ENCODE measurements at regions not wholly inside any gene's neighbourhood (a gene's known extent, or its start where the extent isn't known, plus 50 kb on each side); places are given as distances from the start of the nearest gene placed in this dataset.

DNA sequence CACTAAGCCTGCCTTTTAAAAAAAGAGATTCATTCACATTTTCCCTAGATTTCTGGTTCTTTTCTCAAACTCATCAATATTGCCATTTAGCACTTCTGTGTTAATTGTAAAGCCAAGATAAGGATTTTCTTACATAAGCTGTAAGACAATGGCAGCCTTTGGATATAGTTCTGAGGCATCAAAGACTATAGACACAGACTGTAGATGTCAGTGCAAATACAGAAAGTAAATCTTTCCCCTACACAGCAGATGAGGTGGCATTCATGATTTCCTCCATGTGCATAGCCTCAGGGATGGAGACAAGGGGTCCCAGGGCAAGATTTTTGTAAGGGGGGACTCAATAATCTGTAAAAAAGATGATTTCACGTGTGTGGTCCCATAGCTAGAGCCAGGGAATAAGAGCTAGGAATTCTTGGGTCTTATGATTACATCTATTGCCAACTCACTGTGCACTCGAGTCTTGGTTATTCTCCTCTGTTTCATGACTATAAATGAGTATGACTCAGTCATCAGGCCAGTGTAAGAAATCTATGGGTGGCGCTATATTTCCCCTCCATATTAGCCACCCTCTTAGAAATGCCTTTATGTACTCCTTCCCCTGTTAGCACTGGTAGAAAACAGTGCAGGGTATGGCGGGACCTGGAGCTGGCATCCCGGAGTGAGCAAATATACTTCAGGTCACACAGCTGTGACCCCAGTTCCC is 207.5 kb downstream of the EXOC5 start:
- in situ Hi-C loops (cut with MboI): loop anchor here (25.0 kb wide), 2 partner anchors 251 to 499 kb away; no protein-coding TSS in a partner anchor
- intact Hi-C loops (cut with micrococcal nuclease): loop anchor here (10.0 kb wide), 2 partner anchors 136 to 176 kb away; no protein-coding TSS in a partner anchor
- no peak for DNase-seq (ENCODE audit: extremely low read depth in 1 of 4, low spot score in 3 of 4)
- H3K4me1 ChIP-seq (replicated peaks in 1 of 2; ENCODE audit: control insufficient read depth in 2 of 2, insufficient read depth in 2 of 2, low read length in 2 of 2): peaks cover 0 to 8% of the 10 kb centered on the region in 2 experiments; a peak in 2 of 5 replicates
- H4K20me1 ChIP-seq (replicated peaks; ENCODE audit: control insufficient read depth, insufficient read depth, low read length): no peaks in the 10 kb centered on the region
- no peaks in the 10 kb centered on the region for H3K9me1 ChIP-seq (ENCODE audit: control insufficient read depth, insufficient read depth, low read length)
- ATAC-seq: no peak
- H3K27me3 ChIP-seq (ENCODE audit: control insufficient read depth in 2 of 2, insufficient read depth in 2 of 2, low read length in 2 of 2): peaks cover 0 to 2% of the 10 kb centered on the region in 2 experiments; a peak in 1 of 5 replicates
- H2AFZ ChIP-seq (ENCODE audit: low read depth, low read length): no peak overlapping the region
- no peak overlapping the region for H3K27ac ChIP-seq (ENCODE audit: extremely low read depth, low read depth, low read length)
- WGBS (ENCODE audit: insufficient coverage, low coverage, missing lambda C conversion rate): 8% methylated on average over 5 of the region's 5 CpGs
- FAIRE-seq: no peak
- BruUV-seq (replicated peaks): no TSS peak
- no peak overlapping the region for H3K4me2 ChIP-seq (ENCODE audit: insufficient read depth, low read length)
- TF ChIP-seq FOXJ3 (CRISPR knock-in tag; IDR thresholded peaks at IDR 0.05): no peak
- no peak for TF ChIP-seq ZFP36 (IDR thresholded peaks at IDR 0.05; ENCODE audit: low read depth, low read length, partially characterized antibody)
- no peak for TF ChIP-seq ILF3 (IDR thresholded peaks at IDR 0.05; ENCODE audit: borderline replicate concordance)
- no peak for TF ChIP-seq PHB2 (IDR thresholded peaks at IDR 0.05; ENCODE audit: low read depth)
- TF ChIP-seq NRF1 (conservative IDR thresholded peaks at IDR 0.05 in 1 of 2, IDR thresholded peaks at IDR 0.05 in 1 of 2): no peak
- no peak for TF ChIP-seq ZBTB8A (IDR thresholded peaks at IDR 0.05; ENCODE audit: partially characterized antibody)
- no peak for TF ChIP-seq KLF1 (tag; IDR thresholded peaks at IDR 0.05)
- TF ChIP-seq ETS2 (tag; IDR thresholded peaks at IDR 0.05; ENCODE audit: borderline replicate concordance, poor library complexity, severe bottlenecking): no peak
- TF ChIP-seq, protein P1, sequence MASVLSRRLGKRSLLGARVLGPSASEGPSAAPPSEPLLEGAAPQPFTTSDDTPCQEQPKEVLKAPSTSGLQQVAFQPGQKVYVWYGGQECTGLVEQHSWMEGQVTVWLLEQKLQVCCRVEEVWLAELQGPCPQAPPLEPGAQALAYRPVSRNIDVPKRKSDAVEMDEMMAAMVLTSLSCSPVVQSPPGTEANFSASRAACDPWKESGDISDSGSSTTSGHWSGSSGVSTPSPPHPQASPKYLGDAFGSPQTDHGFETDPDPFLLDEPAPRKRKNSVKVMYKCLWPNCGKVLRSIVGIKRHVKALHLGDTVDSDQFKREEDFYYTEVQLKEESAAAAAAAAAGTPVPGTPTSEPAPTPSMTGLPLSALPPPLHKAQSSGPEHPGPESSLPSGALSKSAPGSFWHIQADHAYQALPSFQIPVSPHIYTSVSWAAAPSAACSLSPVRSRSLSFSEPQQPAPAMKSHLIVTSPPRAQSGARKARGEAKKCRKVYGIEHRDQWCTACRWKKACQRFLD (CRISPR knock-in tag; IDR thresholded peaks at IDR 0.05): no peak
- TF ChIP-seq ZNF354B (CRISPR knock-in tag; IDR thresholded peaks at IDR 0.05): no peak
- TF ChIP-seq RAD51 (IDR thresholded peaks at IDR 0.05; ENCODE audit: borderline replicate concordance, low read depth): no peak
- TF ChIP-seq MBD2 (IDR thresholded peaks at IDR 0.05; ENCODE audit: borderline replicate concordance, low read depth): no peak
- TF ChIP-seq IFI16 (CRISPR knock-in tag; IDR thresholded peaks at IDR 0.05): no peak
- TF ChIP-seq PTTG1 (tag; IDR thresholded peaks at IDR 0.05; ENCODE audit: low read depth): no peak
- TF ChIP-seq ARID2 (IDR thresholded peaks at IDR 0.05): no peak
- no peak for TF ChIP-seq TCFL5 (CRISPR knock-in tag; conservative IDR thresholded peaks at IDR 0.05)
- TF ChIP-seq ETV6 (IDR thresholded peaks at IDR 0.05; ENCODE audit: borderline replicate concordance in 1 of 2, low read depth in 2 of 2, low read length in 1 of 2): no peak
- no peak for TF ChIP-seq ETV6 (CRISPR knock-in tag; IDR thresholded peaks at IDR 0.05; ENCODE audit: borderline replicate concordance)
- TF ChIP-seq ZNF24 (IDR thresholded peaks at IDR 0.05): no peak
- TF ChIP-seq NCOR1 (IDR thresholded peaks at IDR 0.05): no peak
- H3K79me2 ChIP-seq (ENCODE audit: control insufficient read depth, insufficient read depth, low read length): no peaks in the 10 kb centered on the region
- ChIA-PET POLR2A (no interaction called here), CTCF (ENCODE audit: low intra/inter-chr PET ratio) (no interaction called here)
- no peak overlapping the region for H3K9ac ChIP-seq (ENCODE audit: insufficient read depth in 1 of 2, low read depth in 2 of 2, low read length in 2 of 2)
- no peaks in the 10 kb centered on the region for H3K36me3 ChIP-seq (ENCODE audit: control insufficient read depth, insufficient read depth, low read length)
- no peaks in the 10 kb centered on the region for H3K9me3 ChIP-seq (replicated peaks; ENCODE audit: control insufficient read depth, insufficient read depth, low read depth, low read length)
- H3K4me3 ChIP-seq: no peak overlapping the region

Measured in K562 (cell line).